Hepatocyte (in vitro differentiated cells): ENCODE measurements at regions not wholly inside any gene's neighbourhood (a gene's known extent, or its start where the extent isn't known, plus 50 kb on each side); places are given as distances from the start of the nearest gene placed in this dataset.

Experiments
- DNase-seq: peaks from one replicate; pipeline ENCODE4 v3.0.0-alpha.2; 2016; ENCODE audit warnings: low spot score
- H2AFZ ChIP-seq: fragments of 200-600 bp; sonication (generic); 2 replicates; pipeline ENCODE4 v1.6.0; 2016; ENCODE audit warnings: antibody characterized with exemption, mild to moderate bottlenecking
- H3K27ac ChIP-seq: fragments of 200-600 bp; sonication (generic); 2 replicates; pipeline ENCODE4 v1.5.1; 2016; ENCODE audit warnings: mild to moderate bottlenecking
- H3K27me3 ChIP-seq: fragments of 200-600 bp; sonication (generic); 2 replicates; pipeline ENCODE4 v1.6.1; 2016
- H3K36me3 ChIP-seq: fragments of 200-600 bp; sonication (generic); replicated peaks from 2 replicates; pipeline ENCODE4 v1.5.1; 2016; ENCODE audit warnings: low read depth; ENCODE audit not compliant: insufficient read depth
- H3K4me1 ChIP-seq: fragments of 200-600 bp; sonication (generic); 2 replicates; pipeline ENCODE4 v1.5.1; 2016; ENCODE audit warnings: mild to moderate bottlenecking, moderate library complexity; ENCODE audit not compliant: insufficient read depth
- H3K4me2 ChIP-seq: fragments of 200-600 bp; sonication (generic); 2 replicates; pipeline ENCODE4 v1.6.0; 2016
- H3K4me3 ChIP-seq: fragments of 200-600 bp; sonication (generic); 2 replicates; pipeline ENCODE4 v1.5.1; 2016; ENCODE audit warnings: mild to moderate bottlenecking
- H3K79me2 ChIP-seq: fragments of 200-600 bp; sonication (generic); 2 replicates; pipeline ENCODE4 v1.6.0; 2017; ENCODE audit warnings: mild to moderate bottlenecking
- H3K9me2 ChIP-seq: fragments of 200-600 bp; sonication (generic); replicated peaks from 2 replicates; pipeline ENCODE4 v1.6.0; 2017; ENCODE audit warnings: mild to moderate bottlenecking; ENCODE audit not compliant: insufficient read depth
- H3K9me3 ChIP-seq: fragments of 200-600 bp; sonication (generic); 2 replicates; pipeline ENCODE4 v1.5.1; 2016; ENCODE audit warnings: low read depth, mild to moderate bottlenecking
- H4K20me1 ChIP-seq: fragments of 200-600 bp; sonication (generic); 2 replicates; pipeline ENCODE4 v1.6.0; 2016; ENCODE audit warnings: mild to moderate bottlenecking; ENCODE audit not compliant: insufficient read depth, poor library complexity, severe bottlenecking
- EZH2 ChIP-seq: fragments of 200-600 bp; sonication (generic); IDR thresholded peaks from 2 replicates; pipeline ENCODE4 v1.6.1; 2016; ENCODE audit warnings: antibody characterized with exemption, mild to moderate bottlenecking, borderline replicate concordance
- EZH2phosphoT487 ChIP-seq: fragments of 200-600 bp; sonication (generic); IDR thresholded peaks from one replicate; pipeline ENCODE4 v1.6.1; 2018; ENCODE audit warnings: antibody characterized with exemption, mild to moderate bottlenecking, low read depth, moderate library complexity; ENCODE audit not compliant: unreplicated experiment, severe bottlenecking
- WGBS: methylation state at CpG from one replicate; pipeline ENCODE4 v1.1.6; 2016; ENCODE audit warnings: low lambda C conversion rate; ENCODE audit errors: missing lambda C conversion rate; 5-methylcytosine and 5-hydroxymethylcytosine counted together
- TF ChIP-seq, protein P1 (sequence below): fragments of 200-600 bp; sonication (generic); IDR thresholded peaks from 2 replicates; pipeline ENCODE4 v1.5.1; 2016; ENCODE audit warnings: antibody characterized with exemption, mild to moderate bottlenecking; ENCODE audit not compliant: poor library complexity

DNA sequence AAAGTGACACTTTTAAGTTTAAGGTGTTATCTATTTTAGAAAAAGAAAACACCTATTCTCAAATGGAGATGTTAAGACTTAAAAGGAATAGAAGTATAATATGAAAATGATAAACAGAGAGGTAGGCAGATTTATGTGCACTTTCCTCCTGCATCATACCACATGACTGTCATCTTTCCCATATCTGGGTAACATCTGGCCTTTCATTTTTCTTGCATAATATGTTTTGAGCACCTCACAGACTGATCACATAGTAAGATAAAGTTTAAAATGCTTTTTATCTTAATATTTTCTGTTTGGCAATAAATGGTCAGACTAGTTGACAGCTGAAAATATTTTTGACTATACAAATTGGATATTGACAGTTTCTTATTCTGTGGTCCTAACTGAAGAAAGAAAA is 1852.1 kb upstream of the PIK3C3 start:
- Histone ChIP-seq H3K79me2 (no peaks in the 10 kb centered on the region), H3K9me3 (no peaks in the 10 kb centered on the region), H3K4me2 (no peak overlapping the region), H4K20me1 (no peaks in the 10 kb centered on the region), H3K27me3 (no peaks in the 10 kb centered on the region), H3K27ac (no peak overlapping the region), H3K4me1 (no peaks in the 10 kb centered on the region), H2AFZ (no peak overlapping the region), H3K36me3 (no peaks in the 10 kb centered on the region), H3K9me2 (no peaks in the 10 kb centered on the region), H3K4me3 (no peak overlapping the region)
- TF ChIP-seq EZH2, result no peak
- TF ChIP-seq, protein P1, sequence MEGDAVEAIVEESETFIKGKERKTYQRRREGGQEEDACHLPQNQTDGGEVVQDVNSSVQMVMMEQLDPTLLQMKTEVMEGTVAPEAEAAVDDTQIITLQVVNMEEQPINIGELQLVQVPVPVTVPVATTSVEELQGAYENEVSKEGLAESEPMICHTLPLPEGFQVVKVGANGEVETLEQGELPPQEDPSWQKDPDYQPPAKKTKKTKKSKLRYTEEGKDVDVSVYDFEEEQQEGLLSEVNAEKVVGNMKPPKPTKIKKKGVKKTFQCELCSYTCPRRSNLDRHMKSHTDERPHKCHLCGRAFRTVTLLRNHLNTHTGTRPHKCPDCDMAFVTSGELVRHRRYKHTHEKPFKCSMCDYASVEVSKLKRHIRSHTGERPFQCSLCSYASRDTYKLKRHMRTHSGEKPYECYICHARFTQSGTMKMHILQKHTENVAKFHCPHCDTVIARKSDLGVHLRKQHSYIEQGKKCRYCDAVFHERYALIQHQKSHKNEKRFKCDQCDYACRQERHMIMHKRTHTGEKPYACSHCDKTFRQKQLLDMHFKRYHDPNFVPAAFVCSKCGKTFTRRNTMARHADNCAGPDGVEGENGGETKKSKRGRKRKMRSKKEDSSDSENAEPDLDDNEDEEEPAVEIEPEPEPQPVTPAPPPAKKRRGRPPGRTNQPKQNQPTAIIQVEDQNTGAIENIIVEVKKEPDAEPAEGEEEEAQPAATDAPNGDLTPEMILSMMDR, result no peak
- TF ChIP-seq EZH2phosphoT487, result no peak
- DNase-seq, result no peak

DNA sequence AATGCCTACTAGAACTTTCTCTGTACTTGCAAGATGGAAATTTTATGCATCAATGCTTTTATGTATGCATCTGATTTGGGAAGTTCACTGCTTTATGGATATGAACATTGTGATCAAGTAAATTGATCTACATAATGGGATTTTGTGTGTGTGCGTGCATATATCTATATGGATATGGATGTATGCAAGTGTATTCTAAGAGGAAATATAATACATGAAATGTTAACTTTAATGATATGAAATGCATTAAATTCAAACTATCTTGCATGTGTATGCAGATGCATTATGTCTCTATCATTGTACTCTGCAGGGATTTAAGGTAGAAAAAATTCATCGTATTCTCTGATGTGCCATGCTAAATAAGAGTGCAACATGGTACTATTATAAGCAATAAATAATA is 1855.4 kb upstream of the PIK3C3 start:
- no peaks in the 10 kb centered on the region for H3K4me1 ChIP-seq
- 92% methylated on average over 2 of the region's 2 CpGs for WGBS
- H3K9me2 ChIP-seq, result no peaks in the 10 kb centered on the region
- DNase-seq, result no peak
- H4K20me1 ChIP-seq, result no peaks in the 10 kb centered on the region
- H3K79me2 ChIP-seq, result no peaks in the 10 kb centered on the region
- no peaks in the 10 kb centered on the region for H3K9me3 ChIP-seq
- H3K36me3 ChIP-seq, result no peaks in the 10 kb centered on the region
- H3K27ac ChIP-seq, result no peak overlapping the region
- H2AFZ ChIP-seq, result no peak overlapping the region
- TF ChIP-seq, protein P1, result no peak
- TF ChIP-seq EZH2phosphoT487 (no peak), EZH2 (no peak)
- H3K4me2 ChIP-seq, result no peak overlapping the region
- H3K4me3 ChIP-seq, result no peak overlapping the region
- H3K27me3 ChIP-seq, result no peaks in the 10 kb centered on the region

DNA sequence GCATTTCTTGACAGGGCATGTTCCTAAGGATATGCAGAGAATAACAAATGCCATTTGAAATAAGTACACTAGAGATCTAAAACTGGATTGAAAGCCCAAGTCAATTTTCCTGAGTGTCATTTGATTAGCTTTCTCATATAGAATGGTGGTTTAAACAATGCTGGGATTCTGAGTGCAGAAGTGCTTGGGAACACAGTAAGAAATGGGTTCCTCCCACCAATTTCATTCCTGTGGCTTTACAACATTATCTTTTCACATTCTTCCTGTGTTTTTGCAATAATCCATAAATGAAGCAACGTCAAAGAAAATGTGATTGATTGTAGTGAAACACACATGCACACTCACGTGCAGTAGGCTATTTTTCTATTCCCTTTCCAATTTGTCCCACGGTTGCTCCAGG is 1858.4 kb upstream of the PIK3C3 start:
- H3K9me3 ChIP-seq, result no peaks in the 10 kb centered on the region
- H3K27ac ChIP-seq, result no peak overlapping the region
- no peaks in the 10 kb centered on the region for H3K79me2 ChIP-seq
- no peak for TF ChIP-seq EZH2
- TF ChIP-seq, protein P1, result no peak
- no peak for TF ChIP-seq EZH2phosphoT487
- no peak for DNase-seq
- peaks cover 6% of the 10 kb centered on the region for H3K27me3 ChIP-seq
- no peaks in the 10 kb centered on the region for H3K36me3 ChIP-seq
- no peaks in the 10 kb centered on the region for H3K9me2 ChIP-seq
- no peak overlapping the region for H3K4me3 ChIP-seq
- no peak overlapping the region for H2AFZ ChIP-seq
- 73% methylated on average over 3 of the region's 3 CpGs for WGBS
- no peaks in the 10 kb centered on the region for H4K20me1 ChIP-seq
- H3K4me1 ChIP-seq, result no peaks in the 10 kb centered on the region
- H3K4me2 ChIP-seq, result no peak overlapping the region

DNA sequence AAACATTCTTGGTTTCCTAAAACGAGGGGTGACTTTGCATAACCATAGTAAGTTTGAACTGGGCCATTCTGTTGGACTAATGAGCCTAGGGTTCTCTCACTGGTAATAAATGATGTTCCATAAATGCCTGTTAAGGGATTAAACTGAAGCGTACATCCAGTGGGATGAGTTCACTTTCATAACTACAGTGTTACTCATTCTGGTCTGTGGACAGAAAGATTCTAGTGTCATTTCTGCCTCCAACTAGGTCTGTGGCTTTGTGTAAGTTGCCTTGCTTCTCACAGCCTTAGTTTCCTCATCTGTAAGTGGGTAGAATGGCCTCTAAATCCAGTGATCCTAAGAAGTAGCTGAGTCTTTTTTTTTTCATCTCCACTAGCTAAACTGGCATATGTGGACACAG is 1860.6 kb upstream of the PIK3C3 start:
- Histone ChIP-seq H3K27ac (no peak overlapping the region), H3K79me2 (no peaks in the 10 kb centered on the region), H2AFZ (no peak overlapping the region), H4K20me1 (no peaks in the 10 kb centered on the region), H3K4me3 (no peak overlapping the region), H3K9me2 (no peaks in the 10 kb centered on the region), H3K4me2 (no peak overlapping the region), H3K9me3 (no peaks in the 10 kb centered on the region), H3K4me1 (no peaks in the 10 kb centered on the region), H3K36me3 (no peaks in the 10 kb centered on the region), H3K27me3 (peaks cover 6% of the 10 kb centered on the region)
- no peak for TF ChIP-seq EZH2
- TF ChIP-seq, protein P1, result no peak
- no peak for TF ChIP-seq EZH2phosphoT487
- no peak for DNase-seq
- 58% methylated on average over 2 of the region's 2 CpGs for WGBS
